ENCODE measurements at regions not wholly inside any gene's neighbourhood (a gene's known extent, or its start where the extent isn't known, plus 50 kb on each side); places are given as distances from the start of the nearest gene placed in this dataset.

DNA sequence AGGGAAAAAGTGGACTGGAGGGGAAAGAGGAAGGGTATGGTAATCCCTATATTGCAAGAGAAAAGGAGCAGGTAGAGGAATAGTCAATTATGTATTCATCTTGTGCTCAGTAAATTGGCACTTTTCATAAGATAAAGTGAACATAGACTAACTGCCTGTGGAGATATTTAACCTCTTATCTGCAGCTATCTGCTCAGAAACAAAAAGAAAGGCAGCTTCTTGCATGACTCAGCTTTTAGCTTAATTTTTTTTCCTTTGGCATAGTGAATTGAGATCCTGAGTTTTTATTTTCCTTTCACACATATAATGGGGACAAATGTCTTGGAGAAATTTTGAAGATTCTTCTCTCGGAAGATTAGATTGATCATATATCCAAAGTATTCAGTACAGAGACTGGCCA, 127.6 kb upstream of the F3 start:
- POLR2A ChIA-PET, result no interaction called here
- Mint-ChIP-seq H3K9me3 (peaks cover 2% of the 10 kb centered on the region), H3K36me3 (ENCODE audit: low read depth) (no peaks in the 10 kb centered on the region), H3K27me3 (peaks cover 9% of the 10 kb centered on the region), H3K4me1 (ENCODE audit: low read depth) (no peaks in the 10 kb centered on the region), H3K4me3 (no peak overlapping the region), H3K27ac (no peak overlapping the region)
- CTCF ChIA-PET, result no interaction called here
- intact Hi-C loops (cut with DNase I, micrococcal nuclease), result no loop called here
- Histone ChIP-seq H3K27me3 (ENCODE audit: control insufficient read depth in 1 of 2, insufficient read depth in 2 of 2, low read length in 2 of 2) (no peaks in the 10 kb centered on the region), H3K4me3 (ENCODE audit: low read length) (no peak overlapping the region), H3K4me1 (ENCODE audit: insufficient read depth, low read length) (no peaks in the 10 kb centered on the region), H3K36me3 (ENCODE audit: insufficient read depth, low read length) (no peaks in the 10 kb centered on the region), H3K27ac (ENCODE audit: low read depth in 1 of 2, low read length in 2 of 2) (no peak overlapping the region), H3K9me3 (ENCODE audit: control insufficient read depth in 1 of 2, insufficient read depth in 1 of 2, low read length in 2 of 2) (no peaks in the 10 kb centered on the region)
- TF ChIP-seq, protein P1, sequence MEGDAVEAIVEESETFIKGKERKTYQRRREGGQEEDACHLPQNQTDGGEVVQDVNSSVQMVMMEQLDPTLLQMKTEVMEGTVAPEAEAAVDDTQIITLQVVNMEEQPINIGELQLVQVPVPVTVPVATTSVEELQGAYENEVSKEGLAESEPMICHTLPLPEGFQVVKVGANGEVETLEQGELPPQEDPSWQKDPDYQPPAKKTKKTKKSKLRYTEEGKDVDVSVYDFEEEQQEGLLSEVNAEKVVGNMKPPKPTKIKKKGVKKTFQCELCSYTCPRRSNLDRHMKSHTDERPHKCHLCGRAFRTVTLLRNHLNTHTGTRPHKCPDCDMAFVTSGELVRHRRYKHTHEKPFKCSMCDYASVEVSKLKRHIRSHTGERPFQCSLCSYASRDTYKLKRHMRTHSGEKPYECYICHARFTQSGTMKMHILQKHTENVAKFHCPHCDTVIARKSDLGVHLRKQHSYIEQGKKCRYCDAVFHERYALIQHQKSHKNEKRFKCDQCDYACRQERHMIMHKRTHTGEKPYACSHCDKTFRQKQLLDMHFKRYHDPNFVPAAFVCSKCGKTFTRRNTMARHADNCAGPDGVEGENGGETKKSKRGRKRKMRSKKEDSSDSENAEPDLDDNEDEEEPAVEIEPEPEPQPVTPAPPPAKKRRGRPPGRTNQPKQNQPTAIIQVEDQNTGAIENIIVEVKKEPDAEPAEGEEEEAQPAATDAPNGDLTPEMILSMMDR (IDR thresholded peaks at IDR 0.05), result no peak
- no peak for DNase-seq
- no peak for ATAC-seq (ENCODE audit: poor library complexity)

DNA sequence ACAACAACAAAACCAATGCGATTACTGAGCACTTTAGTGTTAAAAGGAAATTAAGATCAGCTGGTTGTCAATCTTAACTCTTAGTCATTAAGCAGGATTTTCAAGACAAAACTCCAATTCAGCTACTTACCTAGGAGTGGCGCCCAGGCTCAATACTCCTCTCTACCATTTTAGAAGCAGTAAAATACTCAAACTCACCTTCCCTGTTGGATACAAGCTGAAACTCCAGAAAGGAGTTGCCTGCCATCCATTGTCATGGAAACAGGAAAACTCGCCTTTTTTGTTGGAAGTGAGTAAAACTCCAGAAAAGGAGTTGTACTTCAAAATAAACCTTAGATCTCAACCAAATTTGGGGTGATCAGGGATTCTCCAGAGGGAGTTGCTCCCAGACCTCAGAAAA, 127.0 kb upstream of the F3 start:
- ATAC-seq (ENCODE audit: poor library complexity), result no peak
- ChIA-PET CTCF (no interaction called here), POLR2A (no interaction called here)
- H3K9me3 Mint-ChIP-seq, result peaks cover 2% of the 10 kb centered on the region
- no peak overlapping the region for H3K4me3 Mint-ChIP-seq
- H3K4me1 Mint-ChIP-seq (ENCODE audit: low read depth), result no peaks in the 10 kb centered on the region
- no peaks in the 10 kb centered on the region for H3K36me3 ChIP-seq (ENCODE audit: insufficient read depth, low read length)
- TF ChIP-seq, protein P1 (IDR thresholded peaks at IDR 0.05), result no peak
- H3K4me1 ChIP-seq (ENCODE audit: insufficient read depth, low read length), result no peaks in the 10 kb centered on the region
- H3K36me3 Mint-ChIP-seq (ENCODE audit: low read depth), result no peaks in the 10 kb centered on the region
- no peaks in the 10 kb centered on the region for H3K9me3 ChIP-seq (ENCODE audit: control insufficient read depth in 1 of 2, insufficient read depth in 1 of 2, low read length in 2 of 2)
- H3K27me3 ChIP-seq (ENCODE audit: control insufficient read depth in 1 of 2, insufficient read depth in 2 of 2, low read length in 2 of 2), result no peaks in the 10 kb centered on the region
- H3K27ac ChIP-seq (ENCODE audit: low read depth in 1 of 2, low read length in 2 of 2), result no peak overlapping the region
- peaks cover 9% of the 10 kb centered on the region for H3K27me3 Mint-ChIP-seq
- DNase-seq, result no peak
- H3K27ac Mint-ChIP-seq, result no peak overlapping the region
- H3K4me3 ChIP-seq (ENCODE audit: low read length), result no peak overlapping the region
- intact Hi-C loops (cut with DNase I, micrococcal nuclease), result no loop called here

DNA sequence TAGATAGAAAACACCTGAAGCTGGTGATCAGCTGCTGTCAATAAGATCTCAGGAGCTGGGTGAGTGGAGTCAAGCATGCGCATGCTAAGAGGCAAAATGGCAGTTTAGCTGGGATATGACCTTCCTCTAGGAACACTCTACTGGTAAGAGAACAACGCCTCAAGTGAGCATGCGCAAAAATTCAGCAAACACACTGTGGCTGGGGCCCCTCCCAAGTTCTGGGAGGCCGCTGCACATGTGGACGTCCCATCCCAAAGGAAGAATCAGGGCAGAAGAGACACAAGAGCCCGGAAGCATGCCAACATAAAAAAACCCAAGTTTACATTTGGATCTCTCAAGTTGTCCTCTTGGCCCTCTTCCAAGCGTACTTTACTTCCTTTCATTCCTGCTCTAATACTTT, 126.3 kb upstream of the F3 start:
- H3K4me1 Mint-ChIP-seq (ENCODE audit: low read depth), result no peaks in the 10 kb centered on the region
- peaks cover 2% of the 10 kb centered on the region for H3K9me3 Mint-ChIP-seq
- H3K36me3 Mint-ChIP-seq (ENCODE audit: low read depth), result no peaks in the 10 kb centered on the region
- Histone ChIP-seq H3K9me3 (ENCODE audit: control insufficient read depth in 1 of 2, insufficient read depth in 1 of 2, low read length in 2 of 2) (no peaks in the 10 kb centered on the region), H3K27ac (ENCODE audit: low read depth in 1 of 2, low read length in 2 of 2) (no peak overlapping the region), H3K4me1 (ENCODE audit: insufficient read depth, low read length) (no peaks in the 10 kb centered on the region), H3K27me3 (ENCODE audit: control insufficient read depth in 1 of 2, insufficient read depth in 2 of 2, low read length in 2 of 2) (no peaks in the 10 kb centered on the region), H3K4me3 (ENCODE audit: low read length) (no peak overlapping the region), H3K36me3 (ENCODE audit: insufficient read depth, low read length) (no peaks in the 10 kb centered on the region)
- peaks cover 9% of the 10 kb centered on the region for H3K27me3 Mint-ChIP-seq
- intact Hi-C loops (cut with DNase I, micrococcal nuclease), result no loop called here
- ChIA-PET CTCF (no interaction called here), POLR2A (no interaction called here)
- H3K27ac Mint-ChIP-seq, result no peak overlapping the region
- TF ChIP-seq, protein P1 (IDR thresholded peaks at IDR 0.05), result no peak
- H3K4me3 Mint-ChIP-seq, result no peak overlapping the region
- no peak for DNase-seq
- no peak for ATAC-seq (ENCODE audit: poor library complexity)

All from CD4-positive, alpha-beta T cell (primary cell).